ENCODE measurements at regions not wholly inside any gene's neighbourhood (a gene's known extent, or its start where the extent isn't known, plus 50 kb on each side); places are given as distances from the start of the nearest gene placed in this dataset.

DNA sequence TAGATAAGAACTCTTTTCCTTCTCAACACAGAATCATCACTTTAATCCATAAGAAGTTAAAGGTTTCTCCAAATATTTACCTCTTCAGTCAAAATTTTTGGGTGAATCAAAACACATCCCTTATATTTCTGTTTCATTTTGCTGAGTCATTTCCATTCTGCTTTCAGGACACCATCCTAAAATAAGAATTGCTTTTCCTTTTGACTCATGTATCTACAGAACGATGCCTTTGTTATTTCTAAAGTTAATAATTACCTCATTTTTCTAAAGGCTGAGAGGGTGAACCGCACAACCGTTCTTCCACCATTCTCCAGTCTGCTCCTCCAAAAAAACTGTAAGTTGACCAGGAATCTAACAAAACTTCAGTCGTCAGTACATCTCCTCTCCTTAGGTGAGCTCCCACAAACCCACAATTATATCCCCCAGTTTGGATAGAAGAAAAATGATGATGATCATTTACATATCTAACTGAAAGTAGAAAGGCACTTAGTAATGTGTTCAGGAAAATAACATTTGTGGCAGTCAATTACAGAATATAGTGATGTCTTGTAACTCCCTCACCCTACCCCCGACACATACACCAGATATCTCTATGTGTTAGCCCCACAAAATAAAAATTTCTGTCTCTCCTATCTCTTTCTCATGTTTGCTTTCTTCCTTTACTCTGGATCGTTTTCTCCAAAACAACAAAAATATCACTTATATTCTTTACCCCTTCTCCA lies 162.5 kb downstream of the RAD51AP2 start:
- TF ChIP-seq CTCF (IDR thresholded peaks at IDR 0.05): no peak
- TF ChIP-seq POLR2AphosphoS5 (IDR thresholded peaks at IDR 0.05): no peak
